ENCODE measurements at regions not wholly inside any gene's neighbourhood (a gene's known extent, or its start where the extent isn't known, plus 50 kb on each side); places are given as distances from the start of the nearest gene placed in this dataset.

- intact Hi-C loops (cut with micrococcal nuclease): loop anchor here (5.0 kb wide), 1 partner anchor 178 kb away; no protein-coding TSS in a partner anchor
- BruUV-seq (replicated peaks): no TSS peak
- RAD21 ChIA-PET (ENCODE audit: low non-redundant PET in 1 of 2, low total read pairs in 2 of 2, uncharacterized antibody in 2 of 2, unreplicated experiment in 2 of 2): no interaction called here
- CTCF ChIA-PET: no interaction called here
- ATAC-seq: no peak
- Histone ChIP-seq H3K36me3 (ENCODE audit: control insufficient read depth in 1 of 2, insufficient read depth in 2 of 2, low read length in 2 of 2) (no peaks in the 10 kb centered on the region), H3K9me2 (ENCODE audit: insufficient read depth) (no peaks in the 10 kb centered on the region), H3K9me3 (ENCODE audit: control insufficient read depth in 1 of 2, insufficient read depth in 1 of 2, low read depth in 1 of 2, low read length in 2 of 2) (no peaks in the 10 kb centered on the region), H4K20me1 (ENCODE audit: insufficient read depth) (no peaks in the 10 kb centered on the region), H3K4me2 (ENCODE audit: low read length) (no peak overlapping the region), H2AFZ (ENCODE audit: low read depth, low read length, poor library complexity, severe bottlenecking) (no peak overlapping the region), H3K27ac (ENCODE audit: low read depth, low read length) (no peak overlapping the region), H3K27me3 (ENCODE audit: insufficient read depth, low read length) (no peaks in the 10 kb centered on the region), H3K79me2 (ENCODE audit: insufficient read depth, low read length) (no peaks in the 10 kb centered on the region), H3K4me1 (ENCODE audit: control insufficient read depth in 1 of 2, insufficient read depth in 2 of 2, low read length in 2 of 2) (no peaks in the 10 kb centered on the region), H3K9ac (ENCODE audit: low read length) (no peak overlapping the region), H3K4me3 (replicated peaks in 1 of 2; ENCODE audit: low read depth in 1 of 2, low read length in 2 of 2) (no peak overlapping the region)
- no peak for DNase-seq (ENCODE audit: low read depth, low spot score)
- POLR2A ChIA-PET: no interaction called here
- TF ChIP-seq POLR2A (IDR thresholded peaks at IDR 0.05; ENCODE audit: borderline replicate concordance, extremely low read depth, insufficient read depth, insufficient read length) (no peak), ATF3 (IDR thresholded peaks at IDR 0.05) (no peak), CBX3 (IDR thresholded peaks at IDR 0.05; ENCODE audit: low read depth) (no peak), TCF7L2 (IDR thresholded peaks at IDR 0.05; ENCODE audit: borderline replicate concordance, extremely low read depth, insufficient read depth, insufficient read length) (no peak)
These were observed 420.9 kb upstream of the JAG1 start for GRCh38 chr20:11094711-11095110.

- RAD21 ChIA-PET (ENCODE audit: low non-redundant PET in 1 of 2, low total read pairs in 2 of 2, uncharacterized antibody in 2 of 2, unreplicated experiment in 2 of 2): no interaction called here
- no peak overlapping the region for H3K4me3 ChIP-seq (replicated peaks in 1 of 2; ENCODE audit: low read depth in 1 of 2, low read length in 2 of 2)
- intact Hi-C loops (cut with micrococcal nuclease): loop anchor here (1.0 to 5.0 kb wide), 2 partner anchors 173 to 425 kb away; no protein-coding TSS in a partner anchor
- H3K9ac ChIP-seq (ENCODE audit: low read length): no peak overlapping the region
- no peaks in the 10 kb centered on the region for H3K36me3 ChIP-seq (ENCODE audit: control insufficient read depth in 1 of 2, insufficient read depth in 2 of 2, low read length in 2 of 2)
- no peaks in the 10 kb centered on the region for H3K9me3 ChIP-seq (ENCODE audit: control insufficient read depth in 1 of 2, insufficient read depth in 1 of 2, low read depth in 1 of 2, low read length in 2 of 2)
- no TSS peak for BruUV-seq (replicated peaks)
- H3K27me3 ChIP-seq (ENCODE audit: insufficient read depth, low read length): no peaks in the 10 kb centered on the region
- POLR2A ChIA-PET: no interaction called here
- H3K4me1 ChIP-seq (ENCODE audit: control insufficient read depth in 1 of 2, insufficient read depth in 2 of 2, low read length in 2 of 2): no peaks in the 10 kb centered on the region
- peak; percentile 70 for ATAC-seq
- H3K27ac ChIP-seq (ENCODE audit: low read depth, low read length): no peak overlapping the region
- no peak overlapping the region for H2AFZ ChIP-seq (ENCODE audit: low read depth, low read length, poor library complexity, severe bottlenecking)
- CTCF ChIA-PET: no interaction called here
- no peak overlapping the region for H3K4me2 ChIP-seq (ENCODE audit: low read length)
- H3K79me2 ChIP-seq (ENCODE audit: insufficient read depth, low read length): no peaks in the 10 kb centered on the region
- H4K20me1 ChIP-seq (ENCODE audit: insufficient read depth): no peaks in the 10 kb centered on the region
- peak; percentile 70 for TF ChIP-seq RAD21 (IDR thresholded peaks at IDR 0.05; ENCODE audit: low read depth)
- TF ChIP-seq TCF7L2 (IDR thresholded peaks at IDR 0.05; ENCODE audit: borderline replicate concordance, extremely low read depth, insufficient read depth, insufficient read length): no peak
- TF ChIP-seq CTCF (IDR thresholded peaks at IDR 0.05 in 2 of 3, conservative IDR thresholded peaks at IDR 0.05 in 1 of 3; ENCODE audit: borderline replicate concordance in 1 of 3, insufficient read depth in 1 of 3, low read depth in 2 of 3, low read length in 2 of 3): peak; percentile 31 to 54 (median 43); a peak in 5 of 6 replicates
- peak; percentile 8 for DNase-seq (ENCODE audit: low read depth, low spot score)
- no peaks in the 10 kb centered on the region for H3K9me2 ChIP-seq (ENCODE audit: insufficient read depth)
These were observed 425.1 kb upstream of the JAG1 start for GRCh38 chr20:11098888-11099287.
